ENCODE measurements at regions not wholly inside any gene's neighbourhood (a gene's known extent, or its start where the extent isn't known, plus 50 kb on each side); places are given as distances from the start of the nearest gene placed in this dataset.
A peak's percentile ranks its signal among the peaks of the same experiment; 100 is the strongest.

DNA sequence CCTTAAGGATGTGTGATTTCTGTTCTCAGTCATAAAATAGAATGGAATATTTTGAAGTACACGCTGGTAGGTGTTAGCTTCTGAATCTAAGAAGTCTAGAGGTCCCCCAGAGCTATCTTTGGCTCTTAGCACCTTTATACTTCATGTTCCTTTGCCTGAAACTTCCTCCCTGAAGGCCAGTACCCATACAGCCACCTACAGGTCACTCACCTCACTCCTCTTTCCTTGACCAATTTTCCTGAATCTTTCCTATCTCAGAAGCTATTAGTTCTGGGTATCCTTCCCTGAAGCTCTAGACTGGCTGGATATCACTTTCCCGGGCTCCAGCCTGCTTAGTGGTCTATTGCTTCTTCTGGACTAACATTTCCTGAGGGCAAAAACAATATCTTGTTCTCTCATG is 93.4 kb upstream of the EDNRB start:
- no peak for DNase-seq (ENCODE audit: low read depth)

DNA sequence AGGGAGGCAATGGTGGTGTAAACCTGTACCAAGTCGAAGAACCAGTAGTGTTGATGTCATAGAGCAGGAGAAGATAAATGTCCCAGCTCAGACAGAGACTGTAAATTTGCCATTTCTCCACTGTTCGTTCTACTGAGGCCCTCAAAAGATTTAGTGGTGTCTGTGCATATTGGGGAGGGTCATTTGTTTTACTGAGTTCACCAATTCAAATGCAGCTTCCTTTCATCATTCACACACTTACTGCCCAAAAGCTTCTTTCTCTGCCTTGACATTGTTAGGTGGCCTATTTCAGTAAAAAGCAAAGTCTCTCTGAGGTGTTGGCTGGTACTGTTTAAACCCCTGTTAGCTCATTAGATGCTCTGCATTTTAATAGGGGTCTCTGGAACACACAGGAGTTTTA is 86.2 kb upstream of the EDNRB start:
- no peak for DNase-seq (ENCODE audit: low read depth)

- no peak for DNase-seq (ENCODE audit: low read depth)
Measured at GRCh38 chr13:77999746-78000145, 81.1 kb upstream of the EDNRB start.

DNA sequence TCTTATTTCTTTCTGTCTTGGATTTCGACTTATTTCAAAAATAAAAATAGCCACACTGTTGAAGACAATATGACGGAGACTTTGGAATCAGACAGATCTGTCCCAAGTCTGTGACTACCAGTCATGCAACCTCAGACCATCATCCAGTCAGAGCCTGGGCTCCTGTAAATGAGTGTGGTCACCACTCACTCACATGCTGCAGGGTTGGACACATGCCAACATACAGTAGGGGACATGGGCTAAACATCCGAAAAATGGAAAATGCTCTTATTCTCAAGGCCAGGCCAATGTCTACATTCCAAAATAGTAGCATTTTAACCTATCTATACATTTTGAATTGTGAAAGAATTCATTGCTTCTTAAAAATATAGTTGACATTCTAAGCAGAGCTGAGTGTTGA is 75.5 kb upstream of the EDNRB start:
- DNase-seq (ENCODE audit: low read depth), result no peak

GRCh38 chr13:77991003-77991402 is 72.4 kb upstream of the EDNRB start:
- no peak for DNase-seq (ENCODE audit: low read depth)

- DNase-seq (ENCODE audit: low read depth), result no peak
Measured at GRCh38 chr13:77989281-77989680, 70.7 kb upstream of the EDNRB start.

DNA sequence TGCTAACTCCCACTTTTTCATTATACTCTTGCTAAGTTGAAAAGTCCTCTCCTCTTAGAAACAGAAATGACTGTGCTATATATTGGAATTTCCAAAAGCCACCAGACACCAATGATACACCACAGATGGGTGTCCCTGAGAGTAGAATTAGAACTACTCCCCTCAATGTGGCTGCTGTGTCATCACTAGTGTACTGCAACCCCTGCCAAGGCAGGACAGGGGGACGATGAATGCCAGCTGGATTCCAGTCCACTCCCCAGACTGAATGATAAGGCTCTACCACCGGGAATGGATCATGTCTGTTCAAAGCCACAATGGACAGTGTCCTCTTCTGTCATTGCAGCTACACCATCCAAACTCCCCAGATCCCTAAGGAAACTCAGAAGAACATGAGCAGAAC is 69.7 kb upstream of the EDNRB start:
- DNase-seq (ENCODE audit: low read depth), result no peak

DNA sequence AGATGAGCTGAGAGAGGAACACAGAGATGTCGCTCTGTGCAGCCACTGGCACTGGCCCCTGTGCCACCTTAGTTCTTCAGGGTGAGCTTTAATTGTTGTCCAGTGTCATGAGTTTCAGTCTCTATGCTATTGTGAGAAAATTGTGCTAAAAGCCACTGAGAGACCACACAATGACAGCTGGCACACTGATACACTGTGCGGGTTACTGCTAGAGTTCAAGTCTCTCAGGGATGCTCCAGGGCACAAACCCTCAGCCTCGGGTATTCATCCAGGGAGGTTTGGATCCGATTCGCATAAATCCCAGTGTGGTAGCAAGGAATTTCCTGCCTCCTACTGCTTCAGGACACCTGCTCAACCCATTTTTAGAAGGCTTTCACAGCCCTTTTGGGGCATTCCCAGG is 68.1 kb upstream of the EDNRB start:
- DNase-seq (ENCODE audit: low read depth), result no peak

- DNase-seq (ENCODE audit: low read depth), result no peak
Measured at GRCh38 chr13:77985866-77986636, 67.4 kb upstream of the EDNRB start.

DNA sequence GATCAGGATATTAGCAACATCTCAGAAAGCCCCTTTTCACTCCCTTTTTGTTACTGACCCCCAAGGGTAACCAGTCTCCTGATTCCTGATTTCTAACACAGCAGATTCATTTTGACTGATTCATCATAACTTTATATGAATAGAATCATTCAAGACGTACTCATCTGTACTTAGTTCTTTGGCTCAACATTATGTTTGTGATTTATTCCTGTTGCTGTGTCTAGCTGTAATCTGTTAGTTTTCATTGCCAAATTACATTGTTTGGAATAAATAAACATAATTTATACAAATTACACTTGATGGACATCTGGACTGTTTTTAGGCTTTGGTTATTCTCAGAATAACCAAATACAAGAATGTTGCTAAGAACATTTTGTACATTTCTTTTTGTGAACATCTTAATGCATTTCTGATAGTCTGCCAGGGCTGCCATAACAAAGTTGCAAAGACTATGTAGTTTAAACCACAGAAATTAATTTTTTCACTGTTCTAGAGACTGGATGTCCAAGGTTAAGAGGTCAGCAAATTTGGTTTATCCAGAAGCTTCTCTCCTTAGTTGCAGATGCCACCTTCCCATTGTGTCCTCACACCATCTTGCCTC is 62.8 kb upstream of the EDNRB start:
- DNase-seq (ENCODE audit: low read depth), result no peak

DNA sequence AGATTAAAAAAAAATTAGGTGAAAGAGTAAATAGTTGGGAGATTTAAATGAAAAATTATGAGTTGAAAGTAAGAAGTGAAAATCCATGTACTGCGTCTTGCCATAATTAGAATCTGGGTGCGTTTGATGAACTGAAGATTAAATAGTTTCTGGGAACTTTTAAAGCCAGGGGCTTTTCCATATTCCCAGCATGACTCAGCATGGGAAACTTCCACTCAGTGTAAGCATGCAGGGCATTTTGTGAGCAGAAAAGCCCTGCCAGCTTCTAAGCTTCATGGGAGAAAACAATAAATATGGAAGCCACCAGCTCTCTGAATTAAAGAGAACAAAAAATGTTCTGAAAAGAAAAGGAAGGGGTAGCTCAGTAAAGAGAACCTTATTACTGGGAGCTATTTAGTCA is 62.0 kb upstream of the EDNRB start:
- peak; percentile 36 for DNase-seq (ENCODE audit: low read depth)

DNA sequence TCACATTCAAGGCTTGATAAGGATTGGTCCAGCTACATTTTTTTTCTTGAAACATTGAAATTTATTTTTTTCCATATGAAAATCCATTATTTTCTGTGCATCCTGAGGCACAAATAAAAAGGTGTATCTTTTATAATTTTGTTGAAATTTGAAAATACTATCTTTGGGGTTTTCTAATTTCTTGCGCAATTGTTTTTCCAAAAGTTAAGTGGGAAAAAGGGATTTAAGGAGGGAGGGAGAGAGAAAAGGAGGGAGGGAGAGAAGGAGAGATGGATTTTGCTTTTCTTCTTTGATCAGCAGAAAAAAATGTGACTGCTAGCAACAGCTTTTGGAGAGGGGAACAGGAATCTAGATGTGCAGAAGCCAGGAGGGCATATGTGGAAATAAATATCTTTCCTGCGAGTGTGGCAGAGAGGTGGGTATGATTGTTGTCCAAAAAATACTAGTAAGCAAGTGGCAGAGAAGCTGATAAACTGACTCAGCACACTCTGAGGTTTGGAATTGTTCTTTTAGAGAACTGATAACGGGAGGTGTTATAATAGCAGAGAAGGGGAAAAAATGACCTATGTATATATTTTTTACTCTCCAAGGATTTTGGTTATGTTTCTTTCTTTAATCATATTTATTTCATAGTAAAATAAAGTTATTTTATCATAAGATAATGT is 61.2 kb upstream of the EDNRB start:
- no peak for DNase-seq (ENCODE audit: low read depth)

- no peak for DNase-seq (ENCODE audit: low read depth)
Measured at GRCh38 chr13:77975358-77976042, 56.9 kb upstream of the EDNRB start.

DNA sequence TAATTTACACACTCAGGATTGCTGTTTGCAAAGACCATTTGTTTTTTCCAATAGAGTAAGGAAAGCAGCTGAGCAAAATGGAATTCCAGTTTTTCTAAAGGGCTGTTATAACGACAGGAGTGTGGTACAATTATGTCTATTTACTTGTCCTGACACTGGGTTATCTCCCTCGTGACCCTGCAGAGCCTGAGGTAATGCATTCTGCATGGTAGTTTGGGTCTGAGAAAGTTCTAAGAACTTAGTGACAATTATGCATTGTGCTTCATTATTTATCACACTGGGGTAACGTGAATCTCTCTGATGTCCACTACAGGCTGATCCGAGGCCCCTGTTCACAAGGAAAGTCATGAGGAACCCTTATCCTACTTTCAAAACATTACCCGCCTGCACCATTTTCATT is 50.7 kb upstream of the EDNRB start:
- DNase-seq (ENCODE audit: low read depth), result no peak
